Retinal pigment epithelial cell (primary cell): ENCODE measurements at regions not wholly inside any gene's neighbourhood (a gene's known extent, or its start where the extent isn't known, plus 50 kb on each side); places are given as distances from the start of the nearest gene placed in this dataset.
"Not testable (repeated sequence)": the region's sequence is repeated elsewhere in the genome, so short reads cannot be mapped to it uniquely, and the experiment has no call there.

ENCODE experiments used
- DNase-seq: peaks from one replicate; pipeline ENCODE4 v3.0.0-alpha.2; 2010; ENCODE audit warnings: low read depth
- H3K4me3 ChIP-seq: 2 replicates; pipeline ENCODE4 v1.5.1; 2011; ENCODE audit warnings: mild to moderate bottlenecking, low read length, control low read depth, moderate library complexity
- CTCF ChIP-seq: conservative IDR thresholded peaks from 2 replicates; pipeline ENCODE4 v1.5.1; 2011; ENCODE audit warnings: low read depth, low read length, control low read depth, inconsistent platforms

DNA sequence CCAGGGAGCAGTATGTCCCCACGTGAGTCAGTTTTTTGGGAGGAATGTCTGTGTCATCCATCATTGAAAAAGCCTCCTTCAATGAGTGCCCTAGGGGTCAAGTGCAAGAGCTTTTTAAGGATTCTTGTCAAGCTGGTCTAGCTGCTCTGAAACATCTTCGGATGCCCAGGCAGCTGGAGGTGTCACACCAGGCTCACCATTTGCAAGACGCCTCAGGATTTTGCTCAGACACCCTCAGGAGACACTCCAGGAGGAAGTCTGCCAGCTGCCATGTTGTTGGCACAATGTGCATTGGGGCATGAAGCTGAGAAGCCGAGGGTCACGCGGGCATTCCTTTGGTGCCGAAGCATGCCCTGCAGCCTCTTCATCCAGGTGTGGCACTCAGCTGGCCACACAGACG lies 111.1 kb upstream of the S1PR3 start:
- no peak overlapping the region for H3K4me3 ChIP-seq
- DNase-seq, result no peak
- no peak for TF ChIP-seq CTCF

GRCh38 chr9:88884291-88884690 lies 107.0 kb upstream of the S1PR3 start:
- DNase-seq, H3K4me3 ChIP-seq: not testable (repeated sequence)

DNA sequence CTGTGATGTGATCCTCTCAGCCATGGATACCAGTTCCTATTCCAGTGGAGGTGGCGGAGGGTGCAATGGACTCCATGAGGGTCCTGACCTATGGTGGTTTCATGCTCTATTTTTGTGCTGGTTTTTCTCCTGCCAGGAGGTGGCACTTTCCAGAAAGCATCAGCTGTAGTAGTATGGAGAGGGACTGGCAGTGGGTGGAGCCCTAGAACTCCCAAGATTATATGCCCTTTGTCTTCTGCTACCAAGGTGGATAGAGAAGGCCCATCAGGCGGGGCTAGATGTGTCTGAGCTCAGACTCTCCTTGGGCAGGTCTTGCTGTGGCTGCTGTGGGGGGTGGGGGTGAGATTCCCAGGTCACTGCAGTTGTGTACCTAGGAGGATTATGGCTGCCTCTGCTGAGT lies 104.5 kb upstream of the S1PR3 start:
- not testable (repeated sequence) for H3K4me3 ChIP-seq, DNase-seq

- no peak overlapping the region for H3K4me3 ChIP-seq
- DNase-seq, result no peak
- no peak for TF ChIP-seq CTCF
Measured at GRCh38 chr9:88889386-88889785, 101.9 kb upstream of the S1PR3 start.

DNA sequence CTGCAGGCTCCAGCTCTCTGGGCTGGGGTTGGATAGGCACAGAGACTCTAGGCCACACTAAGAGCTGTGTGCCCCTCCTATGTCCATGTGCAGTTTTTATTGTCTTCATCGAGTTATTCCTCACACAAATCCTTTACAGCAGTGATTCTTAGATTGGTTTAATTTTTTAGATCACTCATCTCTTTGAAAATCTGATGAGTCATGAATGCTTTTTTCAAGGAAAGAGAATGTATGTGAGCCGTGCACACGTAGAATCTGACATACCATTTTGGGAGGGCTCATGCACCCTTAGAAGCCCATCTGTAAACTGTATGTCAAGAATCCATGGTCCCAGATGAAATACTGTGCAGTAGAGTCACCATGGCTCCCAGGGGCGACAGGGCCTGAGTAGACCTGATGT lies 100.7 kb upstream of the S1PR3 start:
- no peak overlapping the region for H3K4me3 ChIP-seq
- no peak for TF ChIP-seq CTCF
- DNase-seq, result no peak

DNA sequence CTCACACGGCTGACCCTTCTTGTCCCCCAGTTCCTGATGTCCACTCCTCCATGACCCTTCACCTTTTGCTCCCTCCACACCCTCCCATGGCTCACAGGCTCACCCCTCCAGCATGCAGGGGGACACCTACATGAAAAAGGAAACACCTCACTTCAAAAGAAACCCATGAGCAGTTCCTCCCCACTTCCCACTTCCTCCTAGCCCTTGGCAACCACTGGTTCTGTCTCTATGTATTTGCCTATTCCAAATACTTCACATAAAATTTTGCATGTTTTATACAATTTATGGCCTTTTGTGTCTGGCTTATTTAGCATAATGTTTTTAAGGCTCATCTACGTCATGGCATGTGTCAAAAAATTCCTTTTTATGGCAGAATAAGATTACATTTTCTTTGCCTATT lies 100.2 kb upstream of the S1PR3 start:
- DNase-seq, result no peak
- no peak overlapping the region for H3K4me3 ChIP-seq
- TF ChIP-seq CTCF, result no peak

GRCh38 chr9:88892724-88893123 lies 98.5 kb upstream of the S1PR3 start:
- DNase-seq, result no peak
- no peak for TF ChIP-seq CTCF
- H3K4me3 ChIP-seq, result no peak overlapping the region

GRCh38 chr9:88897081-88897480 lies 94.2 kb upstream of the S1PR3 start:
- no peak for TF ChIP-seq CTCF
- no peak overlapping the region for H3K4me3 ChIP-seq
- DNase-seq, result no peak
